ENCODE measurements at regions not wholly inside any gene's neighbourhood (a gene's known extent, or its start where the extent isn't known, plus 50 kb on each side); places are given as distances from the start of the nearest gene placed in this dataset.

- TF ChIP-seq CTCF (IDR thresholded peaks at IDR 0.05) (no peak), POLR2A (IDR thresholded peaks at IDR 0.05) (no peak)
Measured at GRCh38 chr9:31314241-31314640, 1070.2 kb upstream of the ACO1 start.

Measured in right lobe of liver (tissue), 4 donors.